Activated T-cell treated with anti-CD3 and anti-CD28 coated beads, Interleukin-2, amount 50 U/mL, for 48 hours (primary cell): ENCODE measurements at regions not wholly inside any gene's neighbourhood (a gene's known extent, or its start where the extent isn't known, plus 50 kb on each side); places are given as distances from the start of the nearest gene placed in this dataset.

ENCODE experiments used
- DNase-seq, 2 experiments: peaks; one replicate each; pipeline ENCODE4 v3.0.0-alpha.2; 2020

DNA sequence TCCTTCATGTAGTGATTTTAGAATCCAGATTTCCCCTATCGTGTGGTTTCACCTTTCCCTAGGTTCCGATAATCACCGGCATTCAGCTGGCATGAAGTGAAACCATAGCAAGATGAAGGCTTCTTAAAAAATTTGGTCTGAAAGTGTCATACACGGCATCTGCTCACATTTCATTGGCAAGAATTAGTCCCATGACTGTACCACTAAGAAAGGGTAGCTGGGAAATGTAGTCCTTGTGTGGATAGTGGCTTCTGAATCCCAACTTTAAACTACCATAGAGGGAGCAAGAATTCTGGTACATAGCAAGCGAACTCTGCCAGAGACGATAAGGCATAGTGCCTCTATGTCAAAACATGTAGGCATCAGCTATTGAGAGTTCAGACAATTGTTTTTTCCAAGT, 360.1 kb upstream of the TBX3 start:
- no peak for DNase-seq

DNA sequence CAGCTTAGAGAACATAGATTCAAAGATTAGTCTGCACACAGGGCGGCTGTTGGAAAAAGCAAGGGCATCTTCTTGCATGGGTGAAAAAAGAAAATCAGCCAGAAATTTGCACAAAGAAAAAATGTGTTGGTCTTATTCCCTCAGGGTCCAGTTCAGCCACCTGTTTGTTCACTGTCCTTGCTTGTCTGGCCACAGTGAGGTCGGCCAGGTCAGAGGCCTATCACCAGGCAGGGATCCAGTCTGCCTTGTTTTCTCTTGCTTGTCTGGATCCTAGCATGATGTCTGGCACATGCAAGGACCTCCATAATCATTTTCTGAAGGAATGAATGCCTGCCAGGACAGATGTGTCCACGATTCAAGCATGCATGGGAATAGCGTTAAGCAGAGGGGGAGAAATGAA, 359.1 kb upstream of the TBX3 start:
- DNase-seq: no peak

- DNase-seq: no peak
These were observed 358.4 kb upstream of the TBX3 start for GRCh38 chr12:115042341-115042740.

DNA sequence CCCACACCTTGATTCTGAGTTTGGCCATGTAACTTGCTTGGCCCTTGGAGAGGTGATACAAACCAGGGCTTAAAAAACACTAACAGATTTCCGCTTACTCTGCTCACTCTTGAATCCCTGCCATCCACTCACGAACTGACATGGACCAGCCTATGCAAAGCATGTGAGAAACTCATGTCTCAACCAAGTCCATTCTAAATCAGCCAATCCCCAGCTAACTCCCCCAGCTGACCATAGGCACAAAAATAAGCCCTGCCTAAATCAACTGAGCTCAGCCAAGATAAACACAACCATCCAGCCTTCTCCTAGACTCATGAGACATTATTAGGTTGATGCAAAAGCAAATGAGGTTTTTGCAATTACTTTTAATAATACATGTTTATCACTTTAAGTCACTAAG, 353.9 kb upstream of the TBX3 start:
- no peak for DNase-seq

- DNase-seq: no peak
These were observed 351.6 kb upstream of the TBX3 start for GRCh38 chr12:115035535-115036107.

GRCh38 chr12:115032521-115032920, 348.5 kb upstream of the TBX3 start:
- DNase-seq: no peak

- no peak for DNase-seq
These were observed 346.0 kb upstream of the TBX3 start for GRCh38 chr12:115030017-115030416.

DNA sequence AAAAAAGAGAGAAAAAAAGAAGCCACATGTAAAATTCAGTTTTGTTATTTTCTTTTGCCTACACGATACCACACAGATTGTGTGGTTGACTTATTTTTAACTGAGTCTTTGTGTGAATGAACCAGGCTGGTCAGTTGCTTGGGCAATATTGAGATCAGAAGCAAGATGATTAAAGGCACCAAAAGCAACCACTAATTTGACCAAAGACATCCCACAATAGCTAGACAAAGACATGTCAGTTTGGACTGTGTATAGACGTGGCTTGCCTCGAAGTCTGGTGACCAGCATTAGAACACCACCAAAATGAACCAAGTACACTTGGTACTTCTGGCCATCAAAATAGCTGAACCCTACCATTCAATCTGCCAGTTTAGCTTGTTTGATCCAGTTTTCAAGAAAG, 340.6 kb upstream of the TBX3 start:
- no peak for DNase-seq

- no peak for DNase-seq
These were observed 339.6 kb upstream of the TBX3 start for GRCh38 chr12:115023279-115024265.

GRCh38 chr12:115020091-115020490, 336.1 kb upstream of the TBX3 start:
- no peak for DNase-seq

- no peak for DNase-seq
These were observed 333.4 kb upstream of the TBX3 start for GRCh38 chr12:115017346-115017745.

DNA sequence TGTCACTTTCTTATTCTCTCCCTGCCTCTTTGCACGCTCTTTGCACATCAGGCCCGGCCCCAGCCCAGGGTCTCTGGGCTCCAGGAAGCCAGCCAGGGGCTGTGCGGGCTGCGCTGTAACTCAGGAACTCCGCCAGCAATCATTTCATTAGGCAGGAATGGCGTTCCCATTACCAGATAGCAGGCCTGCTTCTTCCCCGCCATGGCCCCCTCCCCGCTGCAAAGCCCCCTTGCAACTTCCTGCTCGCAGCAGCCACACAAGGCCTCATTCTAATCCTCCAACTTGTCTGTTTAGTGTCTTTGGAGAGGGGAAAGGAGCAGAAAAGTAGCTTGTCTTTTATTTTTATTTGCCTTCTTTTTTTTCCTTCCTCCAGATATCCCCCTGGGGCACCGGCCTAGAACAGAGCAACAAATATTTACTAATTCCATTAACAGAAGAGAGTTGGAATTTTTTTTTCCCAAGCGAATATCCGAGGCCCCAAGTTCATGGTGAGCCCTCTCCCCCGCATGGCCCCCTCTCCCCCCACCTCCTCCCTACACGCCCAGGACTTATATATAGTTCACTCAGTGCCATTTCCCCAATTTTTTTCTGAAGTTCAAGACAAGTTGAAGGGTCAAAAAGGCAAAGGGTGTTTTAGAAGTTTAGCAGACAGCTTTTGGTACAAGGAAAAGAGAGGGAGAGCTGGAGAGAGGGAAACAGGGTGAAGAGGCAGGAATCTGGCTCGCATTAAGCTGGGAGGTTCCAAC, 329.4 kb upstream of the TBX3 start:
- no peak for DNase-seq

- no peak for DNase-seq
These were observed 328.9 kb upstream of the TBX3 start for GRCh38 chr12:115012861-115013235.

DNA sequence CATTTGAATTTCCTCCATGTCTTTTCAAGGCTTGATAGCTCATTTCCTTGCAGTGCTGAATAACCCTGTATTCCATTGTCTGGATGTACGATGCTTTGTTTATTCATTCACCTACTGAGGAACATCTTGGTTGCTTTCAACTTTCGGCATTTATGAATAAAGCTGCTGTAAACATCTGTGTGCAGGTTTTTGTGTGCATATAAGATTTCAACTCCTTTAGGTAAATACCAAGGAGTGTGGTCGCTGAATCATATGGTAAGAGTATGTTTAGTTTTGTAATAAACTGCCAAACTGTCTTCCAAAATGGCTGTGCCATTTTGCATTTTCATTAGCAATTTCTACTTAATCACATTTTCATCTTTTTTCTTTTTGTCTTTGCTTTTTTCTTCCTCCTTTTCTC, 327.7 kb upstream of the TBX3 start:
- no peak for DNase-seq

DNA sequence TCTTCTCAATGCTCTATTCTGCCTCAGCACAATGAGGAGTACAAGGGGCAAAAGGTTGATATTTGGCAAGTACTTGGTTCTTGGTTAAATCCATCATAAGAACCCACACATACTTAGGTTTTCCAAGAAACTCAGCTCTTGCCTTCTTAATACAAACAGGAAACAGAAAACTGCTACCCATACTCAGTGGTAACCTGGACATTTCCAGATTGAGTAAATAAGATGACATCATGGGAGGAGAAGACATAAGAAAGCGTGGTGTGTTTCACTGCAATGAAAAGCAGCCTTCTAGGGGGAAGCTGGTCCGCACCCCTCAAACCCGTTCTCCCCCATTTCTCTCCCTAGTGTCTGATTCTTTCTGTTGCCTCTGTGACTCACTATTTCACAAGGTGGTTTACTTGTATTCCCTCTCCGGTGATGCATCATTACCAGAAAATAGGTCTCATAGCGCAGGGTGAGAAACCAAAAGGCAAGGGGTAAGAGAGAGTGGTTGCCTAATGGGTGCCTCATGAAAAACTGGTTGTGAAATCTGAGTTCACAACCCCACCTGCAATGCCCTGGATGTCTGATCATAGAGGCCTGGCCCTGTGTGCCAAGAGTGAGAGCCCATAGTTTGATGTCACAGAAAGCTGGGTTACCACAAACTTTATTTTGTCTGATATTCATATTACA, 326.5 kb upstream of the TBX3 start:
- no peak for DNase-seq

DNA sequence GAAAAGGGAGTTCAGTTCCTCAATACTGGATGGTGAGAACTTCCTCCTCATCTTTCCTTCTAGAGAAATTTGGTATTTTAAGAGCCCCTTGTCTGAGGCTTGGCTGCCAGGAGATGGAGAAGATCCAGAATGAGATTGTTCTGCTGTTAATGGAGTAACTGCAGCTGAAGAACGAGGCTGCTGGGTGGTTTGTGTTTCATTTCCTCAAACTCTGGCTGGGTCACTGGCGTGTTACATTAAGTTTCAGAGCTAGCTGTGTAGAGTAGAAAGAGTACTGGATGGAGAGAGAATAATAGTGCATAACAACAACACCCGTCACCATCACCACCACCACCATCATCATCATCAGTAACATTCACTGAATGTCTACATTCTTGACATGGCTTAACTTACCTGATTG, 325.0 kb upstream of the TBX3 start:
- DNase-seq: no peak

GRCh38 chr12:115004470-115005146, 320.6 kb upstream of the TBX3 start:
- no peak for DNase-seq

- DNase-seq: no peak
These were observed 318.5 kb upstream of the TBX3 start for GRCh38 chr12:115002434-115002833.

GRCh38 chr12:115001571-115002180, 317.7 kb upstream of the TBX3 start:
- no peak for DNase-seq

- no peak for DNase-seq
These were observed 316.1 kb upstream of the TBX3 start for GRCh38 chr12:115000038-115000437.

DNA sequence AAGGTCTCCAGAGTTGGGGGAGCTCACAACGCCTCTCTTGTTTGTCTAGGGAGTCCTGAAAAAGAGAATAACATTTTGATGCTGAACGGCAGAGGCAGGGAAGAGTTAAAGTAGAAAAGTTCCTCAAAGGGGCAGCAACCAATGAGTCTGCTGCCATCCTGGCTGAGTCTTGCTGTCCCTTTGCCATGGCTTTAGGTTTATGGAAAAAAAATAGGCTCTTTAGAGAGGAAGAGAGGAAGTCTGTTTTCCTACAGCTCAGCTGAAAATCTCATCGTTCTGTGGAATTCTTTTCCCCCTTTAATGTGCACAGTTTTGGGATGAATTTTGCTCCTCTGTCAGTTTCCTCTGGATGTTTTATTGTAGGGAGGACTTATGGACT, 314.8 kb upstream of the TBX3 start:
- no peak for DNase-seq

DNA sequence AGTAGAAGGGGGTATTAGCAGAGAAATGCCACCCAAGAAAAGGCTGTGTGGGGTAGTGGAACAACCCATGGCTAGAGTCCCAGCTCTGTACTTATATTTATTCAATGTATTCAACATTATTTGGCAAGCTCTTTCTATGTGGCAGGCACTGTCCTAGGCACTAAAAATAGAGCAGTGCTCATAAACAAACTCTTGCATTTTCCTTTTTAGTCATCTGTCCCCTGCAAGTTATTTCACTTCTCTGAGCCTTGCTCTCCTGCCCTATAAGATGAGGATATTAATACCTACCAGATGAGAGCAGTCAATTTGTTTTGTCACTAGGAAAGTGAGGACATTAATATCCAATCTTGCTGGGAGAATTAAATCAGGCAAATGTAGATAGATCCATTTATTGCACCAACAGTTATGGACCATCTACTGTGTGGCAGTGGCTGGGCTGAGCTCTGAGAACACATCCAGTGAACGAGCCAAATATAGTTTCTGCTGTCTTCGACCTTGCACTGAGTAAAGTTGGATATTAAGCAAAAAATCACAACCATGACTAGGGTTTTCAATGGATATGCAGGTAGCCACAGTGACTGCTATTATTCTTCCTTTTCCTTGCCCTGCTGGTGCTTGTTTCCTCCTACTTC, 314.3 kb upstream of the TBX3 start:
- no peak for DNase-seq
